ENCODE measurements at regions not wholly inside any gene's neighbourhood (a gene's known extent, or its start where the extent isn't known, plus 50 kb on each side); places are given as distances from the start of the nearest gene placed in this dataset.

DNA sequence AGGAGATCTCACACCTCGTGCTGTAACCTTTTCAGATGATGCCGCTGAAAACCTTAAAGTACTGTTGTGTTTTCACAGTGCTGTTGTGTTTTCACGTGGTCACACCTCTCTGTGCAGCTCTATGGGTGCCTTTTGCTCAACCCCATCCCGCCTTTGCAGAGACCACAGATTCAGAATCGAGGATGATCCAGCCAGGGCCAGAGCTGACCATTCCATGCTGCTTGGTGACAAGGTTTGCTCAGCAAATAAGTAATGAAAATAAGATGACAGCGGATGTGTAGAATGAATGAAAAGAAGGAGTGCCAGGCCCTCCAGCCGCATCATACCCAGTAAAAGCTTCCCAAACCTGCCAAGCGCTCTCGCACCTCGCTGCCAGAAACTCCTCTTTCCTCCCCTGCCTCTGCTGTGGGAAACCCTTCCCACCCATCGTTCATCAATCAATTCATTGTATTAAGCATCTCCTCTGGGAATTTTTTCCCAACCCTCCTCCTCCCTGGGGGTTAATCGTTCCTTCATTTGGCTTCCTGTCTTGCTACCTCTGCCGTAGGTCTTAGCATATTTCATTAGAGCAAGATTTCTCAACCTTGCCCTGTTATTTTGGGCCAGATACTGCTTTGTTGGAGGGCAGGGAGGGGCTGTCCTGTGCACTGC lies 93.4 kb upstream of the CRHR1 start:
- Histone ChIP-seq H3K9me3 (ENCODE audit: control insufficient read depth, low read depth, low read length) (no peaks in the 10 kb centered on the region), H3K27me3 (ENCODE audit: control insufficient read depth, insufficient read depth, low read length) (no peaks in the 10 kb centered on the region), H3K36me3 (ENCODE audit: control insufficient read depth, low read depth, low read length) (no peaks in the 10 kb centered on the region), H3K27ac (ENCODE audit: low read length) (no peak overlapping the region), H3K4me3 (ENCODE audit: low read length) (no peak overlapping the region), H3K4me1 (ENCODE audit: control insufficient read depth, low read depth, low read length) (no peaks in the 10 kb centered on the region), H3K9ac (ENCODE audit: low read length) (no peak overlapping the region)

DNA sequence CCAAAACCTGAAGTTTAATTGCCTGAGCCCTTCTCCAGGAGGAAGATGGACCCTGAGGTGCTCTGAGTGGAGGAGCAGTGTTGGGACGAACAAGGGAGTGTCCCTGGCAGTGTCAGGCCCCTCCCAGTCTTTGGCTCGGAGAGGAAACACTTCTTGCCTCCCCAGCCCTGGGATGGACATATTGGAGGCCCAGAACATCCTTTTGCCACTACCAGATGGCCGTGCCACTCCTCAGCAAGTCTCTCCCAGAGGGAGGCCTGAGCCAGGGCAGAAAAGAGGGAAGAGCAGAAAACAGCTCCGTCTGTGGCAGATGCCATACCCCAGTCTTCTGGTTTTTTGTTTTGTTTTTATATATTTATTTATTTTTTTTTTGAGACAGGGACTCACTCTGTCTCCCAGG lies 91.5 kb upstream of the CRHR1 start:
- Histone ChIP-seq H3K27ac (ENCODE audit: low read length) (no peak overlapping the region), H3K27me3 (ENCODE audit: control insufficient read depth, insufficient read depth, low read length) (no peaks in the 10 kb centered on the region), H3K9ac (ENCODE audit: low read length) (no peak overlapping the region), H3K4me1 (ENCODE audit: control insufficient read depth, low read depth, low read length) (no peaks in the 10 kb centered on the region), H3K9me3 (ENCODE audit: control insufficient read depth, low read depth, low read length) (no peaks in the 10 kb centered on the region), H3K4me3 (ENCODE audit: low read length) (no peak overlapping the region), H3K36me3 (ENCODE audit: control insufficient read depth, low read depth, low read length) (no peaks in the 10 kb centered on the region)

DNA sequence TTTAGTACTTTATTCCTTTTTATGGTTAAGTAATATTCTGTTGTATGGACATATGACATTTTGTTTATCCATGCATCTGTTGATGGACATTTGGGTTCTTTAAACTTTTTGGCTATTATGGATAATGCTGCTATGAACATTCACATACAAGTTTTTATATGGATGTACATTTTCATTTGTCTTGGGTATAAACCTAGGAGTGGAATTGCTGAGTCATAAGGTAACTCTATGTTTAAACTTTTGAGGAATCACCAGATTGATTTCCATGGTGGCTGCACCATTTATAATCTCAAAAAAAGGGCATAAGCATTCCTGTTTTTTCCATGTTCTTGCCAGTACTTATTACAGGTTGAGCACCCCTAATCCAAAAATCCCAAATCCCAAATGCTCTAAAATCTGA lies 90.3 kb upstream of the CRHR1 start:
- H3K27me3 ChIP-seq (ENCODE audit: control insufficient read depth, insufficient read depth, low read length), result no peaks in the 10 kb centered on the region
- no peak overlapping the region for H3K9ac ChIP-seq (ENCODE audit: low read length)
- H3K4me1 ChIP-seq (ENCODE audit: control insufficient read depth, low read depth, low read length), result no peaks in the 10 kb centered on the region
- no peaks in the 10 kb centered on the region for H3K36me3 ChIP-seq (ENCODE audit: control insufficient read depth, low read depth, low read length)
- no peak overlapping the region for H3K4me3 ChIP-seq (ENCODE audit: low read length)
- H3K27ac ChIP-seq (ENCODE audit: low read length), result no peak overlapping the region
- no peaks in the 10 kb centered on the region for H3K9me3 ChIP-seq (ENCODE audit: control insufficient read depth, low read depth, low read length)

DNA sequence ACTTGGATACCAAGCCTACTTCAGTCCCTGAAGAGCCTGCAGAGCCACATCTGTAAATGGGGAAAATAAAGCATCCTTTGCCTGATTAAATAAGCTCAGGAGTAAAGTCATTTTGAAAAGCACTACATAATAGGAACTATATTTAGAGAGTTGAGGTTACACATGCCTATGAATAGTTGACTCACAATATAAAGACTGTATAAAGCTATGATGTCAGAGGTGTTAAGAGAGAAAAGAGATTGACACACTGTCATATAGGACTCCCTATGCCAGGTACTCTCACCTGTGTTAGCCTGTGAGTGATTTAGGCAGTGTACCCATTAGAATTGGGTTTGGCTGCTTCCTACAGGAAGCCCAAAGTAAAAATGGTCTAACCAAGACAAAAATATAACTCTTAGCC lies 87.7 kb upstream of the CRHR1 start:
- no peak overlapping the region for H3K27ac ChIP-seq (ENCODE audit: low read length)
- H3K4me3 ChIP-seq (ENCODE audit: low read length), result no peak overlapping the region
- no peaks in the 10 kb centered on the region for H3K36me3 ChIP-seq (ENCODE audit: control insufficient read depth, low read depth, low read length)
- no peaks in the 10 kb centered on the region for H3K4me1 ChIP-seq (ENCODE audit: control insufficient read depth, low read depth, low read length)
- no peaks in the 10 kb centered on the region for H3K27me3 ChIP-seq (ENCODE audit: control insufficient read depth, insufficient read depth, low read length)
- no peak overlapping the region for H3K9ac ChIP-seq (ENCODE audit: low read length)
- no peaks in the 10 kb centered on the region for H3K9me3 ChIP-seq (ENCODE audit: control insufficient read depth, low read depth, low read length)

DNA sequence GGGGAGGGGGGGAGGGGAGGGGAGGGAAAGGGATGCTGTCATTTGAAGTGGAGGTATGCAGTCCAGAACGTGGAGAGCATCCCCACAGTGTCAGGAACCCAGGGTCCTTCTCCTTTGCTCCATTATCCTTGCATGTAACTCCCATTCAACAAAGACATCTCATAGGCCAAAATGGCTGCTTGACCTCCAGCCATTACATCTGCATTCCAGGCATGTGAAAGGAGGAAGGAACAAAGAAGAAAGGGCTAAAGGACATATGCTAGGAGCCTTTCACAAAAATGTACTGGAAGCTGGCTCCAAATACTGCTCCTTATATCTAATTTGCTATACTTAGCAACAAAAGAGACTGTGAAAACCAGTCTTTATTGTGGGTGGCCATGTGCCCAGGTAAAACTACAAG lies 87.0 kb upstream of the CRHR1 start:
- Histone ChIP-seq H3K4me1 (ENCODE audit: control insufficient read depth, low read depth, low read length) (no peaks in the 10 kb centered on the region), H3K9ac (ENCODE audit: low read length) (no peak overlapping the region), H3K36me3 (ENCODE audit: control insufficient read depth, low read depth, low read length) (no peaks in the 10 kb centered on the region), H3K9me3 (ENCODE audit: control insufficient read depth, low read depth, low read length) (no peaks in the 10 kb centered on the region), H3K27me3 (ENCODE audit: control insufficient read depth, insufficient read depth, low read length) (no peaks in the 10 kb centered on the region), H3K4me3 (ENCODE audit: low read length) (no peak overlapping the region), H3K27ac (ENCODE audit: low read length) (no peak overlapping the region)

DNA sequence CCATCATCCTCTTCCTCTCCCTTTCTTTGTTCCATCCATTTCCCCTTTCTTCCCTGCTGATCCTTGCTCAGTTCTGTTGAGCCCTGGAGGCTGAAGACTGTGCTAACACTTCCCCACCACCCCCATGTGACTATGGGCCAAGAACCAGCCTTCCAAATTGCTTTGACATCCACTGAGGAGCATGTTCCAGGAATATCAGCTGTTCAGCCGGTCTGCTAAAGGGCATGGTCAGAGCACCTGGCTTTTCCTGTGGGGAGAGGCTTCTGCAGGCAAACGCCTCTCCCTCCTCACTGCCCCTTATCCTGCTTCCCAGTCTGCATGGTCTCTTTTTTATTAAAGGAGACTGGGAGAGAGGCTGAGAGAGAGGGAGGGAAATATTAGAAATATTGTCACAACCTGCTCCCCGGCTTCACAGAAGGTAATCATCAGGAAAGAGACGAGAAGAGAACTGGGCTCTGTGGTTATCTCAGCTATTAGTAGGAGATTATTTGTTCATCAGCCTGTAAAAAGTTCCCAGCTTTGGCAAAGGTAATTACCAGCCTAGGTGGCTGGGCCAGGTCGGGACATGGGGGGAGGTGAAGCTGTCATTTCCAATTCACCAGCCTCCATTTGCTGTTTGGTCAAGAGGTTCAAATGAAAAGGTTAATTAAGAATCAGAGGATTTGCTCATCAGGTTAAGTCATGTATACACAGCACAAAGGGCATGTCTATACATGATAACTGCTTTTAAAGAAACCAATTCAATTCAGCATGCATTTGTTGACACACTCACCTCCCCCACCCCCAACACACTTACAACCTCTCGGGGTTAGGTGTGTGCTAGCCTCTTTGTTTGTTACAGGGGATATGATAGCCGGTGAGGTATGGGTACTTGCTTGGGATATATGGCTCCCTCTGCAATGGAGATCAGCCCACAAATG lies 83.7 kb upstream of the CRHR1 start:
- Histone ChIP-seq H3K4me1 (ENCODE audit: control insufficient read depth, low read depth, low read length) (no peaks in the 10 kb centered on the region), H3K27me3 (ENCODE audit: control insufficient read depth, insufficient read depth, low read length) (no peaks in the 10 kb centered on the region), H3K9ac (ENCODE audit: low read length) (no peak overlapping the region)

DNA sequence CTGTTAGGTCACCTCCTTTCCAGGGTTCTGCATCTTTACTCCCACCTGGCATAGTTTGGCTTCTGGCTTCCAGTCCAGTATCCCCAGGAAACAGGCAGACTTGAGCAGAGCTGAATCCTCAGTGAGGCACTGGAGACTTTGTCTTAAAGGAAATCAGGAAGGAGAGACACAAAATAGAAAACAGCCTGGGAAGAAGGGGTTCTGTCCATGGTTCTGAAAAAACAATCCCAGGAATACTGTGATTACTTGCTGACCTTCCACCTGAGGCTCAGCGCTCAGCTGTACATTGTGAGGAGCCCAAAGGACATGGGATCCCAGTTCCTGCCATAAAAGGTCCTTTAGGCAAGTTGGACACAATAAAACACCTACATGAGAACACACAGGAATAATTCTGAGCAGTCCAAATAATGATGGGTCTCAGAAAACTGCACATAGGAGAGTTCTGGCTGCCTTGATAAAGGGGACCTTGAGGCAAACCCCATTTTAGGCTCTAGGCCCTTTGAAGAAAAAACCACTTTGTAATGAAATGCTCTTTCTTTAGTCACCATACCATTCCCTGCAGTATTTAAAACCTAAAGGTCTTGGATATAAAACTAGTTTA lies 81.4 kb upstream of the CRHR1 start:
- H3K27me3 ChIP-seq (ENCODE audit: control insufficient read depth, insufficient read depth, low read length), result no peaks in the 10 kb centered on the region
- H3K9me3 ChIP-seq (ENCODE audit: control insufficient read depth, low read depth, low read length), result no peaks in the 10 kb centered on the region
- no peak overlapping the region for H3K4me3 ChIP-seq (ENCODE audit: low read length)
- H3K27ac ChIP-seq (ENCODE audit: low read length), result no peak overlapping the region
- no peaks in the 10 kb centered on the region for H3K4me1 ChIP-seq (ENCODE audit: control insufficient read depth, low read depth, low read length)
- H3K36me3 ChIP-seq (ENCODE audit: control insufficient read depth, low read depth, low read length), result no peaks in the 10 kb centered on the region
- no peak overlapping the region for H3K9ac ChIP-seq (ENCODE audit: low read length)

More for the DNA sequence above, 83.7 kb upstream of the CRHR1 start:
- H3K27ac ChIP-seq (ENCODE audit: low read length), result no peak overlapping the region
- no peak overlapping the region for H3K4me3 ChIP-seq (ENCODE audit: low read length)
- H3K9me3 ChIP-seq (ENCODE audit: control insufficient read depth, low read depth, low read length), result no peaks in the 10 kb centered on the region
- no peaks in the 10 kb centered on the region for H3K36me3 ChIP-seq (ENCODE audit: control insufficient read depth, low read depth, low read length)

DNA sequence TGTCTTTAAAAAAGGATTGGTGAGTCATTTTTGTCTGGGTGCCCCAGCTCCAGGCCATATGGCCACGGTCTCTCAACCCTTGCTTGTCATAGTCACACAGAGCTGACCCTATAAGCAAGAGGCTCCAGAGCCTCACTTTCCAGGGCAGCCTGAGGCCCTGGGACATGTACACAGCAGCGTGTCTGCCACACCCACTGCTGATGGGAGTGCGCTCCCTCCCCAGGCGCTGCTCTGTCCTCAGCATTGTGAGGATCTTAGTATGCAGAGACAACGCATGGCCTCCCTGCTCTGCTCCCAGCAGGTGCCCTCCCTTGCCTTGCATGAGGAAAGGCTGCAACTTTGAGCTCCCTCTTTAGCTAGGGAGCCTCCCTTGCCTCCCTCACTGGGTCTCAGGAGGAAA lies 80.8 kb upstream of the CRHR1 start:
- Histone ChIP-seq H3K4me1 (ENCODE audit: control insufficient read depth, low read depth, low read length) (no peaks in the 10 kb centered on the region), H3K27me3 (ENCODE audit: control insufficient read depth, insufficient read depth, low read length) (no peaks in the 10 kb centered on the region), H3K36me3 (ENCODE audit: control insufficient read depth, low read depth, low read length) (no peaks in the 10 kb centered on the region), H3K27ac (ENCODE audit: low read length) (no peak overlapping the region), H3K4me3 (ENCODE audit: low read length) (no peak overlapping the region), H3K9me3 (ENCODE audit: control insufficient read depth, low read depth, low read length) (no peaks in the 10 kb centered on the region), H3K9ac (ENCODE audit: low read length) (no peak overlapping the region)

DNA sequence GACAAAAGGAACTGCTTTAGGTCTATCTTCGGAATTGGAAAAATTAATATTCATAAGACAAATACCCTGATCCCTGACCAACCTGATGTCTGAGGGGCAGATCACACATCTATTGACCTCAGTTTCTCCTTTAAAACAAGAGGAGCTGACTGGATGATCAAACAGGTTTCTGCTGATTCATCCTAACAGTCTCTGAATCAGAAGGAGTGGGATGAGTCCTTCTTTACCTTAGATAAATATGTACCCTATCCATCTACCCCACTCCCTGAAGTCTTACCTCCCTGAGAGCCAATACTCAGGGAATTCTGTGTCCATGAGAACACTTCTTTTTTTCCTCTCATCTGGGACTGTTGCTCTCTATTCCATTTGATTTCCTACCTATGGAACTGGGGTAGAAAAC lies 80.3 kb upstream of the CRHR1 start:
- Histone ChIP-seq H3K4me3 (ENCODE audit: low read length) (no peak overlapping the region), H3K27me3 (ENCODE audit: control insufficient read depth, insufficient read depth, low read length) (no peaks in the 10 kb centered on the region), H3K9me3 (ENCODE audit: control insufficient read depth, low read depth, low read length) (no peaks in the 10 kb centered on the region), H3K4me1 (ENCODE audit: control insufficient read depth, low read depth, low read length) (no peaks in the 10 kb centered on the region), H3K9ac (ENCODE audit: low read length) (no peak overlapping the region), H3K36me3 (ENCODE audit: control insufficient read depth, low read depth, low read length) (no peaks in the 10 kb centered on the region), H3K27ac (ENCODE audit: low read length) (no peak overlapping the region)

DNA sequence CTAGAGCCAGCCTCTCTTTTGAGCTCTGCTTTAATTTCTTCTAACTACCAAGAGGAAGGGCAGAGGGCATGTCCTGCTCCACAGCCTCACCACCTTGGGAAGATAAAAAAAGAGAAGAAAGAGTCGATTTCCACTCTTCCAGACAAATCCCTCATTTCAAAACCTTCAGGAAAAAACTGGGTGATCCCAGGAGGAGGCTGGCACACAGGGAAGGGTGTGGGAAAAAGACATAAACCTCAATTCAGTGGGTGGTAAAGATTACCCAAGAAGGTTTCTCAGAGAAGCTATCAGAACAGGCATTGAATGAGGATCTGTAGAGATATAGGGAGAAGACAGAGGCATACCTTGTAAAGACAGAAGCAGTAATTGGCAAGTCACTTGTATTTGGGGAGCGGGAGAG lies 79.9 kb upstream of the CRHR1 start:
- no peak overlapping the region for H3K27ac ChIP-seq (ENCODE audit: low read length)
- no peaks in the 10 kb centered on the region for H3K9me3 ChIP-seq (ENCODE audit: control insufficient read depth, low read depth, low read length)

DNA sequence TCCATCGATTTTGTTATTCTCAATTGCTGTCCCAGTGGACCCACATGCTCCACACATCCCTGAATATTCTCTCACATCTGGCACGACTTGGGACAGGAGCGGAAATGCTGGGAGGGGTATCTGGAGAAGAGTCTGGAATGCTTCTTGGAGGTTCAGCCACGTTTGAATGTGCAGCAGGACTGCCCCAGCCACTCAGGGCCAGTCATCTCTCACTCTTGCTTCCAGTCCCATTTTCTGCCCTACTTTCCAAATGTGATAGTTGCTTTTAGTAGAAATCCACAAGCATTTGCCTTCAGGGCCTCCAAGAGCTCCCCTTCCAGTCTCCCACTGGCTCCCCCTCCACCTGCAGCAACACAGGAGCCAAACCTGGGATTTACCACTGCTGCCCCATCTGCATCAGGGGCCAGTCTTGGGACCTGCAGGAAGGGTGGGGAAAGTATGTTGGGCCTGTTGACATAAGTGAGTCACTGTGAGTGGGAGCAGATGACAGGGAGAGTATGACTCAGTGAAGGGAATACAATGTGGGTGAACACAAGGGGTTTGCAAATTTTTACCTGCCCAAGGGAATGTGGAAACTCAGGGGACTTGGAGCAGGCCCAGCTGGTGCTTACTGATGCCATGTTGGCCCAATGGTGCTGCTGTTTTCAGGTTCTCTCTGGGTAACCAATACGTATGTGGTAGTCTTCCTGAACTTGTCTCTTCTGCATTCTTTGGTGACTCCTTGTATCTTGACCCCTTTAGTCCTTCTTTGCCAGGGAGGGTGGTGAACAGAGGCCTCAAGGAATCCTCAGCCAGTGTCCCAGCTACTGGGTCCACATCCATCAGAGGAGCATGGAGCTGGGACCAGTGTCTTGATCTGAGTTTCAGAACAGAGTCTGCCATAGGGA lies 78.8 kb upstream of the CRHR1 start:
- H3K9me3 ChIP-seq (ENCODE audit: control insufficient read depth, low read depth, low read length), result no peaks in the 10 kb centered on the region
- H3K36me3 ChIP-seq (ENCODE audit: control insufficient read depth, low read depth, low read length), result no peaks in the 10 kb centered on the region
- no peak overlapping the region for H3K9ac ChIP-seq (ENCODE audit: low read length)
- H3K4me3 ChIP-seq (ENCODE audit: low read length), result no peak overlapping the region
- no peaks in the 10 kb centered on the region for H3K27me3 ChIP-seq (ENCODE audit: control insufficient read depth, insufficient read depth, low read length)
- peaks cover 5% of the 10 kb centered on the region for H3K4me1 ChIP-seq (ENCODE audit: control insufficient read depth, low read depth, low read length)
- H3K27ac ChIP-seq (ENCODE audit: low read length), result no peak overlapping the region

More for the DNA sequence above, 79.9 kb upstream of the CRHR1 start:
- Histone ChIP-seq H3K27me3 (ENCODE audit: control insufficient read depth, insufficient read depth, low read length) (no peaks in the 10 kb centered on the region), H3K4me3 (ENCODE audit: low read length) (no peak overlapping the region), H3K9ac (ENCODE audit: low read length) (no peak overlapping the region), H3K4me1 (ENCODE audit: control insufficient read depth, low read depth, low read length) (peaks cover under 1% of the 10 kb centered on the region), H3K36me3 (ENCODE audit: control insufficient read depth, low read depth, low read length) (no peaks in the 10 kb centered on the region)
